HG02678 (cell line): ENCODE measurements at regions not wholly inside any gene's neighbourhood (a gene's known extent, or its start where the extent isn't known, plus 50 kb on each side); places are given as distances from the start of the nearest gene placed in this dataset.

Experiments
- ATAC-seq: cut with Tn5 transposase; IDR thresholded peaks from one replicate; pipeline ENCODE4 v1.9.1; 2021; ENCODE audit warnings: mild to moderate bottlenecking, moderate library complexity; ENCODE audit not compliant: unreplicated experiment

GRCh38 chr3:40800343-40800742 lies 275.6 kb downstream of the ZNF621 start:
- ATAC-seq, result no peak

- ATAC-seq, result no peak
Measured at GRCh38 chr3:40801284-40801741, 276.6 kb downstream of the ZNF621 start.

GRCh38 chr3:40803311-40803710 lies 278.6 kb downstream of the ZNF621 start:
- ATAC-seq, result no peak

GRCh38 chr3:40805456-40805855 lies 280.7 kb downstream of the ZNF621 start:
- ATAC-seq, result no peak

GRCh38 chr3:40810813-40811212 lies 286.1 kb downstream of the ZNF621 start:
- ATAC-seq, result no peak

GRCh38 chr3:40817017-40817416 lies 292.3 kb downstream of the ZNF621 start:
- ATAC-seq, result no peak

GRCh38 chr3:40821315-40821714 lies 296.6 kb downstream of the ZNF621 start:
- ATAC-seq, result no peak

- no peak for ATAC-seq
Measured at GRCh38 chr3:40827226-40827625, 302.5 kb downstream of the ZNF621 start.

GRCh38 chr3:40827942-40828688 lies 303.4 kb downstream of the ZNF621 start:
- no peak for ATAC-seq

GRCh38 chr3:40828741-40829415 lies 304.1 kb downstream of the ZNF621 start:
- ATAC-seq, result no peak

- ATAC-seq, result no peak
Measured at GRCh38 chr3:40829876-40830275, 305.1 kb downstream of the ZNF621 start.

- ATAC-seq, result no peak
Measured at GRCh38 chr3:40837300-40837699, 312.5 kb downstream of the ZNF621 start.

GRCh38 chr3:40841131-40841530 lies 316.4 kb downstream of the ZNF621 start:
- no peak for ATAC-seq

- ATAC-seq, result no peak
Measured at GRCh38 chr3:40841570-40842109, 316.9 kb downstream of the ZNF621 start.

- ATAC-seq, result no peak
Measured at GRCh38 chr3:40842714-40843113, 318.0 kb downstream of the ZNF621 start.

- ATAC-seq, result no peak
Measured at GRCh38 chr3:40843208-40843624, 318.5 kb downstream of the ZNF621 start.

GRCh38 chr3:40843851-40844548 lies 319.2 kb downstream of the ZNF621 start:
- no peak for ATAC-seq

GRCh38 chr3:40844896-40845295 lies 320.1 kb downstream of the ZNF621 start:
- ATAC-seq, result no peak

- ATAC-seq, result no peak
Measured at GRCh38 chr3:40845447-40845846, 320.7 kb downstream of the ZNF621 start.

GRCh38 chr3:40845916-40846315 lies 321.2 kb downstream of the ZNF621 start:
- ATAC-seq, result no peak

GRCh38 chr3:40846451-40846850 lies 321.7 kb downstream of the ZNF621 start:
- ATAC-seq, result no peak
